Smooth muscle cell (in vitro differentiated cells): ENCODE measurements at regions not wholly inside any gene's neighbourhood (a gene's known extent, or its start where the extent isn't known, plus 50 kb on each side); places are given as distances from the start of the nearest gene placed in this dataset.

Experiments used
- DNase-seq: peaks from one replicate; lab custom pipeline; 2025; ENCODE audit not compliant: unreplicated experiment; lab: John Stamatoyannopoulos, UW
- H2AFZ ChIP-seq: fragments of 200-600 bp; sonication (generic); 2 replicates; pipeline ENCODE4 v1.6.0; 2016; ENCODE audit warnings: antibody characterized with exemption, low read depth, mild to moderate bottlenecking
- H3F3A ChIP-seq: fragments of 200-600 bp; sonication (generic); 2 replicates; pipeline ENCODE4 v1.6.0; 2017; ENCODE audit warnings: antibody characterized with exemption, low read depth
- H3K27ac ChIP-seq: fragments of 200-600 bp; sonication (generic); 2 replicates; pipeline ENCODE4 v1.5.1; 2016; ENCODE audit warnings: low read depth, mild to moderate bottlenecking
- H3K27me3 ChIP-seq: fragments of 200-600 bp; sonication (generic); 2 replicates; pipeline ENCODE4 v1.6.1; 2016; ENCODE audit warnings: low read depth, mild to moderate bottlenecking
- H3K36me3 ChIP-seq: fragments of 200-600 bp; sonication (generic); 2 replicates; pipeline ENCODE4 v1.5.1; 2016; ENCODE audit warnings: low read depth
- H3K4me1 ChIP-seq: fragments of 200-600 bp; sonication (generic); 2 replicates; pipeline ENCODE4 v1.5.1; 2016; ENCODE audit warnings: low read depth
- H3K4me2 ChIP-seq: fragments of 200-600 bp; sonication (generic); 2 replicates; pipeline ENCODE4 v1.6.0; 2016; ENCODE audit warnings: mild to moderate bottlenecking
- H3K4me3 ChIP-seq: fragments of 200-600 bp; sonication (generic); 2 replicates; pipeline ENCODE4 v1.5.1; 2016; ENCODE audit warnings: mild to moderate bottlenecking
- H3K79me2 ChIP-seq: fragments of 200-600 bp; sonication (generic); 2 replicates; pipeline ENCODE4 v1.6.0; 2016; ENCODE audit warnings: low read depth, mild to moderate bottlenecking
- H3K9ac ChIP-seq: fragments of 200-600 bp; sonication (generic); 2 replicates; pipeline ENCODE4 v1.6.0; 2016; ENCODE audit warnings: low read depth
- H3K9me3 ChIP-seq: fragments of 200-600 bp; sonication (generic); replicated peaks from 2 replicates; pipeline ENCODE4 v1.5.1; 2016; ENCODE audit warnings: low read depth
- H4K20me1 ChIP-seq: fragments of 200-600 bp; sonication (generic); 2 replicates; pipeline ENCODE4 v1.6.0; 2016; ENCODE audit warnings: low read depth
- CTCF ChIP-seq: fragments of 200-600 bp; sonication (generic); IDR thresholded peaks from 2 replicates; pipeline ENCODE4 v1.5.1; 2017; ENCODE audit warnings: borderline replicate concordance, mild to moderate bottlenecking, antibody characterized with exemption; ENCODE audit not compliant: insufficient read depth, poor library complexity, severe bottlenecking
- WGBS: methylation state at CpG from one replicate; pipeline ENCODE4 v1.1.7; 2016; ENCODE audit warnings: low lambda C conversion rate; 5-methylcytosine and 5-hydroxymethylcytosine counted together

DNA sequence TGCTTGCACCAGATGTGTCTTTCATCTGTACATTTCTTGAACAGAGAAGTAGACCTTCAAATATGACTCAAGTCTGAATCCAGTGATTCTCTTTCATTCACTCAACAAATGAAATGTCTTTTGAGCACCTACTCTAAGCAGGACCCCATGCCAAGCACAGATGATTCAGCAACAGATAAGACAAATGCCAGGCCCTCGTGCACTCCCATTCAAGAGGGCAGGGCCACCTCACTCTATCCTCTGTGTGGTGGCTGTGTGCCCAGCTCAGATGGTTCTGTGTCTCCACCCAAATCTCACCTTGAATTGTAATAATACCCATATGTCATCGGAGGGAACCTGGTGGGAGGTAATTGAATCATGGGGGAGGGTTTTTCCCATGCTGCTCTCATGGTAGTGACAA is 74.1 kb upstream of the NKD1 start:
- no peak overlapping the region for H3K27ac ChIP-seq
- H3K4me1 ChIP-seq = peaks cover 11% of the 10 kb centered on the region
- H3K36me3 ChIP-seq = no peaks in the 10 kb centered on the region
- no peak for TF ChIP-seq CTCF
- H4K20me1 ChIP-seq = no peaks in the 10 kb centered on the region
- H3K4me2 ChIP-seq = no peak overlapping the region
- H3F3A ChIP-seq = no peaks in the 10 kb centered on the region
- no peak overlapping the region for H2AFZ ChIP-seq
- no peaks in the 10 kb centered on the region for H3K27me3 ChIP-seq
- H3K9ac ChIP-seq = no peak overlapping the region
- H3K79me2 ChIP-seq = no peaks in the 10 kb centered on the region
- H3K4me3 ChIP-seq = no peak overlapping the region
- DNase-seq = no peak
- WGBS = 84% methylated on average over 2 of the region's 2 CpGs
- H3K9me3 ChIP-seq = no peaks in the 10 kb centered on the region

DNA sequence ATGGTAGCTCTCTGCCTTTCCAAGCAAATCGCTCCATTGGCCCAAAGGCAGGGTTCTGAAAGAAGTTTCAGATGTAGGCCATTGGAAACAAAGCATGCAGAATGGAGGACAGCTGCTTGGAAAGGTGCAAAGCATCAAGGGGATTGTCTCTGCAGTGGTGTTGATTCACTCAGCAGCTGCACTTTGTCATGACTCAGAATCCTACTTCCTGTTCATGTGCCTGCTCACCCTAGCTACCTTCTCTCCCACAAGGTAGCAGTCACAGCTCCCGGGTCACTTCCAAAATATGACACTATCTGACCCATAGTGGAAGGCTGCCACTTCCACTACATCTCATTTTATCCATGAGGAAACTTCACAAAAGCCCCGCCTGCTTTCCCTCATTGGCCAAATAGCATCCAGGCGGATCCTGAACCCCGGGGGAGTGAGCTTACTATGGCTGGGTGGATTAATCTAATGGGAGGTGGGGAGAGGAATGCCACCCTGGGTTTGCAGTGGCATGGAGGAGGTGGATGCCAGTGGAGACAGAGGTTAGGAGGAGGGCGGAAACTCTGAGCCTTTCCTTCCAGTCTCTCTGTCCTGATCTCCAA is 74.7 kb upstream of the NKD1 start:
- no peak for DNase-seq
- H3K79me2 ChIP-seq = no peaks in the 10 kb centered on the region
- H3K27me3 ChIP-seq = no peaks in the 10 kb centered on the region
- no peak overlapping the region for H3K9ac ChIP-seq
- H3K9me3 ChIP-seq = no peaks in the 10 kb centered on the region
- no peak overlapping the region for H3K27ac ChIP-seq
- WGBS = 82% methylated on average over 6 of the region's 6 CpGs
- H3K4me3 ChIP-seq = no peak overlapping the region
- peaks cover 5% of the 10 kb centered on the region for H3F3A ChIP-seq
- peaks cover 11% of the 10 kb centered on the region for H3K4me1 ChIP-seq
- H3K4me2 ChIP-seq = no peak overlapping the region
- no peaks in the 10 kb centered on the region for H4K20me1 ChIP-seq
- H3K36me3 ChIP-seq = no peaks in the 10 kb centered on the region
- TF ChIP-seq CTCF = no peak
- H2AFZ ChIP-seq = no peak overlapping the region

DNA sequence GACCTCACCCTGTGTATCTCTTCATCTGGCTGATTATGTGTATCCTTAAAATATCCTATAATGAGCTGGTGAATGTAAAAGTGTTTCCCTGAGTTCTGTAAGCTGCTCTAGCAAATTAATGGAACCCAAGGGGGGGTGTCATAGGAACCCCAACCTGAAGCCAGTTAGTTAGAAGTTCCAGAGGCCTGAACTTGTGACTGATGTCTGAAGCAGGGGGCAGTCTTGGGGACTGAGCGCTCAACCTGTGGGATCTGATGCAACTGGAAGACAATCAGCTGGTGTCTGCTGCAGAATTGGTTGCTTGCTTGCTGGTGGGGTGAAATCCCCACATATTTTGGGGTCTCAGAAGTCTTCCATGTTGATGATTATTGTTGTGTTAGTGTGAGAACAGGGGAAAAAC is 75.7 kb upstream of the NKD1 start:
- H3K79me2 ChIP-seq = no peaks in the 10 kb centered on the region
- no peak overlapping the region for H3K4me2 ChIP-seq
- no peak overlapping the region for H3K9ac ChIP-seq
- H3K27me3 ChIP-seq = no peaks in the 10 kb centered on the region
- no peaks in the 10 kb centered on the region for H4K20me1 ChIP-seq
- H3K36me3 ChIP-seq = no peaks in the 10 kb centered on the region
- no peak for TF ChIP-seq CTCF
- H3F3A ChIP-seq = peaks cover 5% of the 10 kb centered on the region
- H3K4me3 ChIP-seq = no peak overlapping the region
- WGBS = 100% methylated on average over 1 of the region's 1 CpG
- no peak for DNase-seq
- no peaks in the 10 kb centered on the region for H3K9me3 ChIP-seq
- H3K27ac ChIP-seq = no peak overlapping the region
- peaks cover 11% of the 10 kb centered on the region for H3K4me1 ChIP-seq
- H2AFZ ChIP-seq = no peak overlapping the region

GRCh38 chr16:50470687-50471086 is 77.5 kb upstream of the NKD1 start:
- Histone ChIP-seq H3K9me3 (no peaks in the 10 kb centered on the region), H4K20me1 (no peaks in the 10 kb centered on the region), H3K4me3 (no peak overlapping the region), H3K4me2 (no peak overlapping the region), H3K36me3 (no peaks in the 10 kb centered on the region), H2AFZ (no peak overlapping the region), H3K27me3 (no peaks in the 10 kb centered on the region), H3K9ac (no peak overlapping the region), H3K27ac (no peak overlapping the region), H3K79me2 (no peaks in the 10 kb centered on the region), H3F3A (peaks cover 5% of the 10 kb centered on the region), H3K4me1 (peaks cover 11% of the 10 kb centered on the region)
- DNase-seq = no peak
- WGBS = 61% methylated on average over 3 of the region's 3 CpGs
- no peak for TF ChIP-seq CTCF
